Mammary epithelial cell (primary cell): ENCODE measurements at regions not wholly inside any gene's neighbourhood (a gene's known extent, or its start where the extent isn't known, plus 50 kb on each side); places are given as distances from the start of the nearest gene placed in this dataset.

Experiments
- CTCF ChIP-seq, 2 donors: IDR thresholded peaks in 1 of 2; conservative IDR thresholded peaks in 1 of 2; 2 replicates each; pipeline ENCODE4 v1.5.1; 2011 to 2012; ENCODE audit warnings: inconsistent platforms in 2 of 2, low read length in 2 of 2, mild to moderate bottlenecking in 2 of 2, control low read depth in 1 of 2, low read depth in 1 of 2; ENCODE audit not compliant: insufficient read depth in 1 of 2; ENCODE audit errors: extremely low read depth in 1 of 2
- EZH2 ChIP-seq: IDR thresholded peaks from 2 replicates; pipeline ENCODE4 v1.6.1; 2012; ENCODE audit warnings: low read length, inconsistent platforms, borderline replicate concordance

GRCh38 chr1:106232128-106232527, 824.3 kb upstream of the PRMT6 start:
- no peak for TF ChIP-seq CTCF (conservative IDR thresholded peaks at IDR 0.05 in 1 of 2, IDR thresholded peaks at IDR 0.05 in 1 of 2; ENCODE audit: extremely low read depth in 1 of 2, insufficient read depth in 1 of 2, low read depth in 1 of 2, low read length in 2 of 2)
- no peak for TF ChIP-seq EZH2
